ENCODE measurements at regions not wholly inside any gene's neighbourhood (a gene's known extent, or its start where the extent isn't known, plus 50 kb on each side); places are given as distances from the start of the nearest gene placed in this dataset.

DNA sequence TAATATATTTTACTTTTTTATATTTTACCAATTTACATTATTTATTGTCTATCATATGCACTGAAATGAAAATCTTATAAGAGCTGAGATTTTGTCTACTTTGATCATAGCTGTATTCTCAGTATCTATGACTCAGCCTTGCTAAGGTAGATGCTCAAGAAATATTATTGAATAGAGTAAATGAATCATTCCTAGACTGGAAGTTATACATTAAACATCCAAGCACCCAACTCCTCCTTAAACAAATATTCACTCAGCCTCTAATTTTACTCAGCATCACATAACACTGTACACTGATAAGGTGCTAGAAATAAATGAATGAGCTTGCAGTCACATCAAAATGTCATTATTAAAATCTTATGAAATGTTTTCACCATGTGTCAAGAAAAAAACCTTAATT is 1424.9 kb downstream of the LRFN5 start:
- no peaks in the 10 kb centered on the region for H3K36me3 ChIP-seq (ENCODE audit: control insufficient read depth, insufficient read depth, low read length)
- H4K20me1 ChIP-seq (ENCODE audit: insufficient read depth, low read length), result no peaks in the 10 kb centered on the region
- H3K27ac ChIP-seq (ENCODE audit: insufficient read depth, low read length), result no peak overlapping the region
- BruUV-seq (replicated peaks), result no TSS peak
- no peak for ATAC-seq (ENCODE audit: low read depth)
- H3K9ac ChIP-seq (ENCODE audit: low read depth, low read length), result no peak overlapping the region
- H3K4me3 ChIP-seq (ENCODE audit: insufficient read depth, low read depth, low read length), result no peak overlapping the region
- H3K79me1 ChIP-seq (ENCODE audit: low read depth in 1 of 2, low read length in 2 of 2), result no peaks in the 10 kb centered on the region
- dilution Hi-C loops (cut with HindIII; ENCODE audit: low sequenced_read_pairs, unreplicated experiment) (no loop called here), intact Hi-C loops (cut with micrococcal nuclease) (no loop called here), in situ Hi-C loops (cut with MboI; ENCODE audit: low sequenced_read_pairs) (no loop called here)
- H2BK120ac ChIP-seq (ENCODE audit: low read depth, low read length), result no peak overlapping the region
- no peak overlapping the region for H2AFZ ChIP-seq (replicated peaks; ENCODE audit: low read length, poor library complexity)
- no peak overlapping the region for H2AK9ac ChIP-seq (replicated peaks; ENCODE audit: low read depth, low read length, poor library complexity)
- DNase-seq, result no peak
- no peaks in the 10 kb centered on the region for H3K27me3 ChIP-seq (ENCODE audit: control insufficient read depth, insufficient read depth, low read length)
- no peak overlapping the region for H3K4me2 ChIP-seq (ENCODE audit: low read depth, low read length)
- no peak overlapping the region for H3K56ac ChIP-seq (ENCODE audit: extremely low read depth, insufficient read depth, low read length)
- no peak overlapping the region for H3K4ac ChIP-seq (ENCODE audit: low read depth, low read length)
- no peaks in the 10 kb centered on the region for H3K4me1 ChIP-seq (ENCODE audit: control insufficient read depth, insufficient read depth, low read length)
- no peak overlapping the region for H4K5ac ChIP-seq (ENCODE audit: low read depth, low read length)
- H4K8ac ChIP-seq (ENCODE audit: low read depth in 2 of 2, low read length in 2 of 2), result no peak overlapping the region
- no peak overlapping the region for H2BK15ac ChIP-seq (ENCODE audit: low read depth, low read length)
- no peak overlapping the region for H3K14ac ChIP-seq (replicated peaks; ENCODE audit: low read depth, low read length)
- TF ChIP-seq RAD21 (IDR thresholded peaks at IDR 0.05; ENCODE audit: low read length) (no peak), CEBPB (IDR thresholded peaks at IDR 0.05; ENCODE audit: low read depth, low read length) (no peak), SMC3 (IDR thresholded peaks at IDR 0.05; ENCODE audit: low read depth, low read length) (no peak), MAFK (IDR thresholded peaks at IDR 0.05; ENCODE audit: low read depth, low read length) (no peak), MAZ (IDR thresholded peaks at IDR 0.05; ENCODE audit: borderline replicate concordance, low read depth, low read length) (no peak), MXI1 (IDR thresholded peaks at IDR 0.05; ENCODE audit: borderline replicate concordance, low read depth, low read length) (no peak), RCOR1 (IDR thresholded peaks at IDR 0.05; ENCODE audit: insufficient replicate concordance, low read length) (no peak), RFX5 (IDR thresholded peaks at IDR 0.05; ENCODE audit: low read depth, low read length) (no peak), FOS (IDR thresholded peaks at IDR 0.05; ENCODE audit: low read depth, low read length) (no peak)
- TF ChIP-seq, protein P1, sequence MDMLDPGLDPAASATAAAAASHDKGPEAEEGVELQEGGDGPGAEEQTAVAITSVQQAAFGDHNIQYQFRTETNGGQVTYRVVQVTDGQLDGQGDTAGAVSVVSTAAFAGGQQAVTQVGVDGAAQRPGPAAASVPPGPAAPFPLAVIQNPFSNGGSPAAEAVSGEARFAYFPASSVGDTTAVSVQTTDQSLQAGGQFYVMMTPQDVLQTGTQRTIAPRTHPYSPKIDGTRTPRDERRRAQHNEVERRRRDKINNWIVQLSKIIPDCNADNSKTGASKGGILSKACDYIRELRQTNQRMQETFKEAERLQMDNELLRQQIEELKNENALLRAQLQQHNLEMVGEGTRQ (IDR thresholded peaks at IDR 0.05; ENCODE audit: low read depth, low read length), result no peak
- TF ChIP-seq, protein P2, sequence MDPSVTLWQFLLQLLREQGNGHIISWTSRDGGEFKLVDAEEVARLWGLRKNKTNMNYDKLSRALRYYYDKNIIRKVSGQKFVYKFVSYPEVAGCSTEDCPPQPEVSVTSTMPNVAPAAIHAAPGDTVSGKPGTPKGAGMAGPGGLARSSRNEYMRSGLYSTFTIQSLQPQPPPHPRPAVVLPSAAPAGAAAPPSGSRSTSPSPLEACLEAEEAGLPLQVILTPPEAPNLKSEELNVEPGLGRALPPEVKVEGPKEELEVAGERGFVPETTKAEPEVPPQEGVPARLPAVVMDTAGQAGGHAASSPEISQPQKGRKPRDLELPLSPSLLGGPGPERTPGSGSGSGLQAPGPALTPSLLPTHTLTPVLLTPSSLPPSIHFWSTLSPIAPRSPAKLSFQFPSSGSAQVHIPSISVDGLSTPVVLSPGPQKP (IDR thresholded peaks at IDR 0.05; ENCODE audit: borderline replicate concordance, low read depth, low read length), result no peak
- TF ChIP-seq, protein P3, sequence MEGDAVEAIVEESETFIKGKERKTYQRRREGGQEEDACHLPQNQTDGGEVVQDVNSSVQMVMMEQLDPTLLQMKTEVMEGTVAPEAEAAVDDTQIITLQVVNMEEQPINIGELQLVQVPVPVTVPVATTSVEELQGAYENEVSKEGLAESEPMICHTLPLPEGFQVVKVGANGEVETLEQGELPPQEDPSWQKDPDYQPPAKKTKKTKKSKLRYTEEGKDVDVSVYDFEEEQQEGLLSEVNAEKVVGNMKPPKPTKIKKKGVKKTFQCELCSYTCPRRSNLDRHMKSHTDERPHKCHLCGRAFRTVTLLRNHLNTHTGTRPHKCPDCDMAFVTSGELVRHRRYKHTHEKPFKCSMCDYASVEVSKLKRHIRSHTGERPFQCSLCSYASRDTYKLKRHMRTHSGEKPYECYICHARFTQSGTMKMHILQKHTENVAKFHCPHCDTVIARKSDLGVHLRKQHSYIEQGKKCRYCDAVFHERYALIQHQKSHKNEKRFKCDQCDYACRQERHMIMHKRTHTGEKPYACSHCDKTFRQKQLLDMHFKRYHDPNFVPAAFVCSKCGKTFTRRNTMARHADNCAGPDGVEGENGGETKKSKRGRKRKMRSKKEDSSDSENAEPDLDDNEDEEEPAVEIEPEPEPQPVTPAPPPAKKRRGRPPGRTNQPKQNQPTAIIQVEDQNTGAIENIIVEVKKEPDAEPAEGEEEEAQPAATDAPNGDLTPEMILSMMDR (conservative IDR thresholded peaks at IDR 0.05; ENCODE audit: low read depth, low read length), result no peak
- H2AK5ac ChIP-seq (ENCODE audit: low read depth, low read length), result no peak overlapping the region
- POLR2A ChIA-PET (ENCODE audit: unreplicated experiment), result no interaction called here
- H2BK20ac ChIP-seq (ENCODE audit: low read depth, low read length), result no peak overlapping the region
- CTCF ChIA-PET, result no interaction called here
- no peak overlapping the region for H4K91ac ChIP-seq (ENCODE audit: insufficient read depth, low read depth, low read length)
- H3K23ac ChIP-seq (ENCODE audit: low read depth, low read length), result no peak overlapping the region
- no peaks in the 10 kb centered on the region for H3K9me1 ChIP-seq (ENCODE audit: insufficient read depth, low read length)
- no peak overlapping the region for H2BK5ac ChIP-seq (ENCODE audit: low read depth, low read length, poor library complexity, severe bottlenecking)
- H3K18ac ChIP-seq (ENCODE audit: low read depth, low read length), result no peak overlapping the region
- no peaks in the 10 kb centered on the region for H3K9me3 ChIP-seq (ENCODE audit: control insufficient read depth, insufficient read depth, low read length)
